ENCODE measurements at regions not wholly inside any gene's neighbourhood (a gene's known extent, or its start where the extent isn't known, plus 50 kb on each side); places are given as distances from the start of the nearest gene placed in this dataset.
"Not testable (repeated sequence)": the region's sequence is repeated elsewhere in the genome, so short reads cannot be mapped to it uniquely, and the experiment has no call there.

DNA sequence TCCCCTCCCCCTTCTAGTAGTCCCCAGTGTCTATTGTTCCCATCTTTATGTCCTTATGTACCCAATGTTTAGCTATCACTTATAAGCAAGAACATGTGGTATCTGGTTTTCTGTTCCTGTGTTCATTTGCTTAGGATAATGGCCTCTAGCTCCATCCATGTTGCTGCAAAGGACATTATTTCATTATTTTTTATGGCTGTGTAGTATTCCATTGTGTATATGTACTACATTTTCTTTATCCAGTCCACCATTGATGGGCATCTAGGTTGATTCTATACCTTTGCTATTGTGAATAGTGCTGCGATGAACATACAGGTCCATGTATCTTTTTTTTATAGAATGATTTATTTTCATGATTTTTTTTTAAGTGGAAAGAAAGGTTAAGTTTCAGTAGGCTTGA lies 135.6 kb upstream of the MED14 start:
- FAIRE-seq; H2BK15ac ChIP-seq (ENCODE audit: low read length); H2AK5ac ChIP-seq (ENCODE audit: low read depth, low read length); H3K4me3 ChIP-seq (ENCODE audit: extremely low read depth in 1 of 4, insufficient read depth in 2 of 4, low read depth in 3 of 4, low read length in 4 of 4); H3K27me3 ChIP-seq (replicated peaks in 1 of 4; ENCODE audit: control insufficient read depth in 3 of 4, extremely low read depth in 1 of 4, insufficient read depth in 3 of 4, low read length in 3 of 4); H2BK5ac ChIP-seq (ENCODE audit: low read depth, low read length); H3K56ac ChIP-seq (replicated peaks; ENCODE audit: insufficient read length, low read depth, low read length); H3K79me2 ChIP-seq (ENCODE audit: control insufficient read depth in 1 of 2, insufficient read depth in 2 of 2, low read length in 2 of 2); H4K91ac ChIP-seq (replicated peaks; ENCODE audit: insufficient read length, low read length); H3K4me1 ChIP-seq (replicated peaks in 1 of 4; ENCODE audit: control insufficient read depth in 3 of 4, insufficient read depth in 4 of 4, low read length in 3 of 4); H3K79me1 ChIP-seq (ENCODE audit: low read depth, low read length); H3K36me3 ChIP-seq (ENCODE audit: control insufficient read depth in 2 of 4, insufficient read depth in 4 of 4, low read length in 3 of 4); H3K9ac ChIP-seq (replicated peaks in 1 of 4; ENCODE audit: extremely low read depth in 1 of 4, low read depth in 3 of 4, low read length in 3 of 4); H3K14ac ChIP-seq (ENCODE audit: insufficient read length); H3K23me2 ChIP-seq (ENCODE audit: low read depth, low read length); H3K23ac ChIP-seq (ENCODE audit: insufficient read length); H2BK12ac ChIP-seq (ENCODE audit: low read depth, low read length); H3K18ac ChIP-seq (ENCODE audit: extremely low read depth, low read length); H3K27ac ChIP-seq (ENCODE audit: low read depth, low read length); H4K5ac ChIP-seq (ENCODE audit: insufficient read length, low read depth, low read length); H3K4me2 ChIP-seq (ENCODE audit: insufficient read depth in 1 of 2, low read depth in 2 of 2, low read length in 2 of 2); H2BK20ac ChIP-seq (ENCODE audit: low read length); H4K20me1 ChIP-seq (replicated peaks in 1 of 2; ENCODE audit: control insufficient read depth in 1 of 2, insufficient read depth in 2 of 2, low read length in 2 of 2); DNase-seq (ENCODE audit: low read depth in 1 of 2, low spot score in 2 of 2); H2AFZ ChIP-seq (ENCODE audit: low read length); POLR2A ChIA-PET (ENCODE audit: partially characterized antibody); H3K4ac ChIP-seq (replicated peaks; ENCODE audit: insufficient read length, low read depth, low read length); H4K8ac ChIP-seq (ENCODE audit: extremely low read depth, insufficient read depth, low read length); H3K9me3 ChIP-seq (ENCODE audit: insufficient read depth in 2 of 2, low read depth in 1 of 2, low read length in 1 of 2); H2BK120ac ChIP-seq (replicated peaks; ENCODE audit: low read depth, low read length): not testable (repeated sequence)
- WGBS, 2 experiments (ENCODE audit: extremely low coverage in 1 of 2, insufficient coverage in 1 of 2, insufficient read length in 1 of 2, insufficient replicate concordance in 2 of 2, low coverage in 1 of 2, low lambda C conversion rate in 2 of 2, missing lambda C conversion rate in 1 of 2): 89% methylated on average over 1 of the region's 1 CpG; no CpG with 5 or more reads in 1 of the 2 experiments
- CTCF ChIA-PET (ENCODE audit: partially characterized antibody): interaction anchor here (0.6 to 1.1 kb wide), 3 partner anchors 44 to 437 kb away, joined by 4 to 5 read pairs (median 4); no protein-coding TSS in a partner anchor

Measured in H1 (cell line).